GM18907 (cell line): ENCODE measurements at regions not wholly inside any gene's neighbourhood (a gene's known extent, or its start where the extent isn't known, plus 50 kb on each side); places are given as distances from the start of the nearest gene placed in this dataset.
"Not testable (repeated sequence)": the region's sequence is repeated elsewhere in the genome, so short reads cannot be mapped to it uniquely, and the experiment has no call there.

Experiments used
- ATAC-seq: cut with Tn5 transposase; IDR thresholded peaks from one replicate; pipeline ENCODE4 v1.9.1; 2021; ENCODE audit warnings: mild to moderate bottlenecking, moderate library complexity; ENCODE audit not compliant: unreplicated experiment

DNA sequence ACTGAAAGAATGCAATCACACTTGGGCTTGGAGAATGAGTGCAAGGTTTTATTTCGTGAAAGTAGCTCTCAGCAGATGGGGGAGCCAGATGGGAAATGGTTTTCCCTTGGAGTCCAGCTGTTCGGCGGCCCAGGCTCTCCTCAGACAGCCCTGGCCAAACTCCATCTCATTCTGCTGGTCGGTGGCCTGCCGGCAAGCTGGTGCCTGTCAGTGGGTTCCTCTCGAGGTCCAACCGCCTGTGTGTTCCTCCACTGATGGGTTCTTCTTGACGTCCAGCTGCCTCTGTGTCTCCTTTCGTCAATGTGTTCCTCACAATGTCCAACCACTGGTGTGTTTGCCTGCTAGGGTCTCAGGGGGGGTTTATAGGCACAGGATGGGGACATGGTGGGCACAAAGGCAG lies 80.3 kb downstream of the POU3F4 start:
- no peak for ATAC-seq

DNA sequence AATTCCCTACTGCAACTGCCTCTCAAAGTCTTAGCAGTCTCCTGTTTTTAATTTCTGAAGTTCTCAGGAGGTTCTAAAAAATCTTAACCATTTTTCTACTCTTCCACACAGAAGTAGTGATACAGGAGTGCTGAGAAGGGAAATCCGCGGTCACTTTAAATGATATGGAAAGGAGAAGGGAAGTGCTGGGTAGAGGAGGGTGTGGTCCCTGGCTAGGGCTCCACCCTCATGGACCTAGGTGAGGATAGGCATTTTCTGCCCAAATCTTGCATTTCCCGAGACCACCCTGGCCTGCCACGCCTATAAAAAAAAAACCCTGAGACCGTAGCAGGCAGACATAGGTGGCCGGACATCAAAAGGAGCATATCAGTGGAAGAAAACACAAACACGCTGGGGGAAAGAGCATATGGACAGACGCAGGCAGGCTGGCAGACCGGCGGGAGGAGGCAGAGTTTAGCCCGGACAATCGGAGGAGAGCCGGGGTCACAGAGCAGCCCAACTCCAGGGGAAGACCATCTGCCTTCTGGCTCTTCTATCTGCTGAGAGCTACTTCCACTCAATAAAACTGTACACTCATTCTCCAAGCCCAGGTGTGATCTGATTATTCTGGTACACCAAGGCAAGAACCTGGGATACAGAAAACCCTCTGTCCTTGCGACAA lies 85.7 kb downstream of the POU3F4 start:
- no peak for ATAC-seq

DNA sequence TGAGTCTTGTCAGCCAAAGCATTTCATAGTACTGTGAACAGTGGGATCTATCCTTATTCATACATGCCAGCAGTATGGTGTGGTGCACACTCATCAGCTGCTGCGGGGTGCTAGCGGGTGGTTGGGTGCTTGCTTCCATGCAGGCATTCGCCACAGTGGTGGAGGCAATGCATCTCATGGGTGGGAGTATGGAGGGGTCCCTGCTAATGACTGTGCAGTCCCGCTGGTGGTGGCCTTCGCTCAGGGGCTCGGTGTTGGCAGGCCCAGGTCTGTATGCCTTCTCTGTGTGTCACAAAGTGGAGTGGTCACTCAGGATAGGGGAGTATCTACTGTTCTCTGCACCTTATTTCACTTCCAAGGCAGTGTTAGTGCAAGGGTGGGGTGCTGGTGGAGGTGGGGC lies 122.6 kb downstream of the POU3F4 start:
- ATAC-seq = no peak

DNA sequence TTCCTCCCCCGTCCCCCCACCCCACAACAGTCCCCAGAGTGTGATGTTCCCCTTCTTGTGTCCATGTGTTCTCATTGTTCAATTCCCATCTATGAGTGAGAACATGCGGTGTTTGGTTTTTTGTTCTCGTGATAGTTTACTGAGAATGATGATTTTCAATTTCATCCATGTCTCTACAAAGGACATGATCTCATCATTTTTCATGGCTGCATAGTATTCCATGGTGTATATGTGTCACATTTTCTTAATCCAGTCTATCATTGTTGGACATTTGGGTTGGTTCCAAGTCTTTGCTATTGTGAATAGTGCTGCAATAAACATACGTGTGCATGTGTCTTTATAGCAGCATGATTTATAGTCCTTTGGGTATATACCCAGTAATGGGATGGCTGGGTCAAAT lies 141.6 kb downstream of the POU3F4 start:
- ATAC-seq = not testable (repeated sequence)

DNA sequence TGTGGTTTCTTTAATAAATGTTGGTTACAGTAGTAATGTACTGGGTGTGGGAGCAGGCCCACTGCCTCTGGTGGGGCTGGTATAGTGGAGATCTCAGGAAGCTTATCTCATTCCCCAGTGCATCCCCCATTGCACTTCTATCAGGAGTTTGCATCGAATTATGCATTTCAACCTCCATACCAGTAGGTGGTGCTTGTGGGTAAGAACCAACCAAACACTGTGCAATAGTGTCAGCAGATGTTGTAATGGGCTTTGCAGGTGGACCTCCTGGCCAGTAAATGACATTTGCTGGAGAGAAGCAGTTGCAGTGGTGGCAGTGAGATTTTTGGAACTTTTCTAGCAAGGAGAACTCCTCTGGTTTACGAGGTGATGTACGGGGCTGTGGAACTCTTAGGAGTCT lies 150.6 kb downstream of the POU3F4 start:
- ATAC-seq = peak; percentile 81
